ENCODE measurements at regions not wholly inside any gene's neighbourhood (a gene's known extent, or its start where the extent isn't known, plus 50 kb on each side); places are given as distances from the start of the nearest gene placed in this dataset.

- TF ChIP-seq ZNF624 (tag by site-specific recombination; IDR thresholded peaks at IDR 0.05) (no peak), CTCF (tag by site-specific recombination; IDR thresholded peaks at IDR 0.05) (no peak), GLIS1 (tag by site-specific recombination; IDR thresholded peaks at IDR 0.05) (no peak), ZNF280D (tag by site-specific recombination; IDR thresholded peaks at IDR 0.05) (no peak), SALL2 (tag by site-specific recombination; IDR thresholded peaks at IDR 0.05; ENCODE audit: borderline replicate concordance) (no peak), HOXA7 (CRISPR knock-in tag; IDR thresholded peaks at IDR 0.05; ENCODE audit: borderline replicate concordance) (no peak), ZNF274 (IDR thresholded peaks at IDR 0.05; ENCODE audit: low read length) (no peak), ZNF274 (tag by site-specific recombination; IDR thresholded peaks at IDR 0.05; ENCODE audit: borderline replicate concordance) (no peak), ZNF292 (tag by site-specific recombination; IDR thresholded peaks at IDR 0.05; ENCODE audit: borderline replicate concordance, low read depth) (no peak), ZBTB21 (tag by site-specific recombination; IDR thresholded peaks at IDR 0.05) (no peak), GLIS2 (tag by site-specific recombination; IDR thresholded peaks at IDR 0.05) (no peak), REPIN1 (tag by site-specific recombination; IDR thresholded peaks at IDR 0.05; ENCODE audit: low read depth) (no peak), ZNF324 (tag by site-specific recombination; IDR thresholded peaks at IDR 0.05) (no peak), ZNF214 (tag by site-specific recombination; IDR thresholded peaks at IDR 0.05; ENCODE audit: borderline replicate concordance) (no peak), ZNF561 (tag by site-specific recombination; IDR thresholded peaks at IDR 0.05; ENCODE audit: borderline replicate concordance) (no peak)
Measured at GRCh38 chr14:99004112-99004511, 267.9 kb downstream of the BCL11B start.
